CD14-positive monocyte (primary cell): ENCODE measurements at regions not wholly inside any gene's neighbourhood (a gene's known extent, or its start where the extent isn't known, plus 50 kb on each side); places are given as distances from the start of the nearest gene placed in this dataset.

Experiments used
- DNase-seq, 3 donors: peaks; one replicate each; pipeline ENCODE4 v3.0.0-alpha.2; 2011 to 2022
- H2AFZ ChIP-seq: 2 replicates; pipeline ENCODE4 v1.6.0; 2012; ENCODE audit warnings: mild to moderate bottlenecking, low read depth, low read length, inconsistent platforms; ENCODE audit not compliant: insufficient read depth, poor library complexity, severe bottlenecking
- H3K27ac ChIP-seq, 2 donors: 1 replicate in 1 of 2; 2 replicates in 1 of 2; pipeline ENCODE4 v1.5.1; 2012 to 2013; ENCODE audit warnings: low read length in 2 of 2, control low read depth in 1 of 2, inconsistent platforms in 1 of 2, low read depth in 1 of 2, mild to moderate bottlenecking in 1 of 2
- H3K27me3 ChIP-seq, 2 donors: one replicate each; pipeline versions ENCODE4 v1.6.0 to v1.6.1; 2011 to 2013; ENCODE audit warnings: low read length in 2 of 2; ENCODE audit not compliant: control insufficient read depth in 2 of 2, insufficient read depth in 2 of 2
- H3K36me3 ChIP-seq, 2 donors: replicated peaks in 1 of 2; 1 replicate in 1 of 2; 2 replicates in 1 of 2; pipeline versions ENCODE4 v1.5.1 to v1.6.1; 2012 to 2013; ENCODE audit warnings: low read length in 2 of 2, control low read depth in 1 of 2, inconsistent platforms in 1 of 2, mild to moderate bottlenecking in 1 of 2; ENCODE audit not compliant: insufficient read depth in 2 of 2, control insufficient read depth in 1 of 2
- H3K4me1 ChIP-seq, 2 donors: 1 replicate in 1 of 2; 2 replicates in 1 of 2; pipeline versions ENCODE4 v1.5.1 to v1.6.1; 2012 to 2013; ENCODE audit warnings: low read length in 2 of 2, control low read depth in 1 of 2, inconsistent platforms in 1 of 2, mild to moderate bottlenecking in 1 of 2, moderate library complexity in 1 of 2; ENCODE audit not compliant: insufficient read depth in 2 of 2, control insufficient read depth in 1 of 2
- H3K4me2 ChIP-seq: replicated peaks from 2 replicates; pipeline ENCODE3; 2012; ENCODE audit warnings: low read length, moderate library complexity, mild to moderate bottlenecking; ENCODE audit not compliant: poor library complexity, severe bottlenecking; ENCODE audit errors: extremely low read depth
- H3K4me3 ChIP-seq, 3 experiments: fragments of 200-600 bp in 1 of 3; sonication (generic) in 1 of 3; replicated peaks in 1 of 3; 1 replicate in 2 of 3; 2 replicates in 1 of 3; pipeline ENCODE4 v1.5.1; 2011 to 2013; ENCODE audit warnings: low read length in 3 of 3, mild to moderate bottlenecking in 3 of 3, control low read depth in 2 of 3, low read depth in 2 of 3, inconsistent platforms in 1 of 3, moderate library complexity in 1 of 3
- H3K79me2 ChIP-seq: 2 replicates; pipeline ENCODE4 v1.6.0; 2012; ENCODE audit warnings: mild to moderate bottlenecking, control low read depth, inconsistent platforms, low read length, moderate library complexity; ENCODE audit not compliant: insufficient read depth
- H3K9ac ChIP-seq: 2 replicates; pipeline ENCODE4 v1.6.0; 2017; ENCODE audit warnings: low read length, mild to moderate bottlenecking; ENCODE audit not compliant: insufficient read depth, poor library complexity, severe bottlenecking
- H3K9me3 ChIP-seq, 2 donors: replicated peaks in 1 of 2; 1 replicate in 1 of 2; 2 replicates in 1 of 2; pipeline versions ENCODE4 v1.5.1 to v1.6.1; 2012 to 2013; ENCODE audit warnings: low read length in 2 of 2, control low read depth in 1 of 2; ENCODE audit not compliant: control insufficient read depth in 1 of 2, insufficient read depth in 1 of 2
- H4K20me1 ChIP-seq: 2 replicates; pipeline ENCODE4 v1.6.0; 2012; ENCODE audit warnings: mild to moderate bottlenecking, low read length, control low read depth, moderate library complexity; ENCODE audit not compliant: insufficient read depth
- H3K27ac Mint-ChIP-seq, 7 donors: one replicate each; pipeline ENCODE4 v1.8.0; 2020; ENCODE audit warnings: mild to moderate bottlenecking in 7 of 7, mixed read lengths in 7 of 7, moderate library complexity in 6 of 7, inconsistent platforms in 2 of 7
- H3K27me3 Mint-ChIP-seq, 3 donors: one replicate each; pipeline ENCODE4 v1.8.0; 2021 to 2022; ENCODE audit warnings: low read depth in 3 of 3, mild to moderate bottlenecking in 3 of 3, mixed read lengths in 3 of 3, moderate library complexity in 3 of 3, inconsistent platforms in 1 of 3
- H3K36me3 Mint-ChIP-seq, 2 donors: one replicate each; pipeline ENCODE4 v1.8.0; 2020; ENCODE audit warnings: mixed read lengths in 2 of 2, inconsistent platforms in 1 of 2, mild to moderate bottlenecking in 1 of 2
- H3K4me1 Mint-ChIP-seq: one replicate; pipeline ENCODE4 v1.8.0; 2020; ENCODE audit warnings: mild to moderate bottlenecking, mixed read lengths
- H3K4me3 Mint-ChIP-seq, 2 donors: one replicate each; pipeline ENCODE4 v1.8.0; 2020; ENCODE audit warnings: mild to moderate bottlenecking in 2 of 2, mixed read lengths in 2 of 2, moderate library complexity in 1 of 2
- H3K9me3 Mint-ChIP-seq, 7 donors: one replicate each; pipeline ENCODE4 v1.8.0; 2020 to 2022; ENCODE audit warnings: mixed read lengths in 7 of 7, mild to moderate bottlenecking in 6 of 7, moderate library complexity in 6 of 7, inconsistent platforms in 2 of 7
- CTCF ChIP-seq: fragments of 200-600 bp; IDR thresholded peaks from one replicate; pipeline ENCODE4 v1.8.0; 2022; ENCODE audit warnings: antibody characterized with exemption, mild to moderate bottlenecking
- WGBS: methylation state at CpG from one replicate; pipeline ENCODE4 v1.1.5; 2013; ENCODE audit warnings: missing lambda C conversion rate; ENCODE audit not compliant: insufficient coverage; 5-methylcytosine and 5-hydroxymethylcytosine counted together
- intact Hi-C, 2 donors: fragments of 100-400 bp; cut with micrococcal nuclease; formaldehyde crosslinking; loops; one replicate each; pipeline versions ENCODE4 v1.15.0 to v1.15.1; 2023

- Mint-ChIP-seq H3K27ac (no peak overlapping the region), H3K27me3 (no peaks in the 10 kb centered on the region), H3K4me1 (peaks cover 4% of the 10 kb centered on the region), H3K4me3 (no peak overlapping the region), H3K9me3 (peaks cover 0 to 4% (median 2%) of the 10 kb centered on the region in 7 donors), H3K36me3 (no peaks in the 10 kb centered on the region)
- WGBS: no CpG with 5 or more reads among the region's 3 CpGs
- no peak for TF ChIP-seq CTCF
- H3K4me1 ChIP-seq: no peaks in the 10 kb centered on the region
- no peaks in the 10 kb centered on the region for H3K9me3 ChIP-seq
- DNase-seq: no peak
- no peaks in the 10 kb centered on the region for H4K20me1 ChIP-seq
- H3K4me3 ChIP-seq: no peak overlapping the region
- no peak overlapping the region for H3K27ac ChIP-seq
- no peaks in the 10 kb centered on the region for H3K27me3 ChIP-seq
- no peak overlapping the region for H3K4me2 ChIP-seq
- H2AFZ ChIP-seq: no peak overlapping the region
- H3K79me2 ChIP-seq: no peaks in the 10 kb centered on the region
- intact Hi-C loops: no loop called here
- no peak overlapping the region for H3K9ac ChIP-seq
- H3K36me3 ChIP-seq: no peaks in the 10 kb centered on the region
Observed at GRCh38 chr2:4049463-4049862, 346.1 kb downstream of the DCDC2C start.

GRCh38 chr2:4053769-4054493, 350.6 kb downstream of the DCDC2C start:
- no peaks in the 10 kb centered on the region for H3K4me1 ChIP-seq
- no peaks in the 10 kb centered on the region for H4K20me1 ChIP-seq
- H3K4me3 ChIP-seq: no peak overlapping the region
- no peak for TF ChIP-seq CTCF
- peaks cover 0 to 5% (median 3%) of the 10 kb centered on the region in 3 donors for H3K27me3 Mint-ChIP-seq
- peaks cover 0 to 3% of the 10 kb centered on the region in 2 donors for H3K27me3 ChIP-seq
- no peak overlapping the region for H3K27ac ChIP-seq
- H3K36me3 ChIP-seq: no peaks in the 10 kb centered on the region
- H3K27ac Mint-ChIP-seq: no peak overlapping the region
- H3K79me2 ChIP-seq: no peaks in the 10 kb centered on the region
- no peak overlapping the region for H3K4me3 Mint-ChIP-seq
- H3K4me1 Mint-ChIP-seq: no peaks in the 10 kb centered on the region
- no peak overlapping the region for H3K9ac ChIP-seq
- no peak overlapping the region for H2AFZ ChIP-seq
- intact Hi-C loops: no loop called here
- no peaks in the 10 kb centered on the region for H3K36me3 Mint-ChIP-seq
- H3K9me3 Mint-ChIP-seq: peaks cover 0 to 7% (median 1%) of the 10 kb centered on the region in 7 donors
- no peak overlapping the region for H3K4me2 ChIP-seq
- H3K9me3 ChIP-seq: peaks cover 0 to 3% of the 10 kb centered on the region in 2 donors
- DNase-seq: no peak
- 81% methylated on average over 3 of the region's 7 CpGs for WGBS
